Adrenal gland (tissue), 5 donors: ENCODE measurements at regions not wholly inside any gene's neighbourhood (a gene's known extent, or its start where the extent isn't known, plus 50 kb on each side); places are given as distances from the start of the nearest gene placed in this dataset.

Experiments
- CTCF ChIP-seq, 6 experiments: fragments of 450-650 bp in 4 of 6; fragments of 200-600 bp in 2 of 6; sonication (generic) in 1 of 6; IDR thresholded peaks; 1 replicate in 5 of 6; 2 replicates in 1 of 6; pipeline versions ENCODE4 v1.5.1 to v1.8.0; 2016 to 2021; ENCODE audit warnings: antibody characterized with exemption in 6 of 6, mild to moderate bottlenecking in 2 of 6, moderate library complexity in 1 of 6
- POLR2A ChIP-seq, 2 donors: fragments of 450-650 bp; IDR thresholded peaks; one replicate each; pipeline ENCODE4 v1.6.1; 2017; ENCODE audit warnings: antibody characterized with exemption in 2 of 2, mild to moderate bottlenecking in 2 of 2, moderate library complexity in 1 of 2
- donor health status: DM: no; HTN: no; CAD: no.

GRCh38 chr13:58051807-58052375 is 420.3 kb downstream of the PCDH17 start:
- no peak for TF ChIP-seq CTCF (IDR thresholded peaks at IDR 0.05)
- no peak for TF ChIP-seq POLR2A (IDR thresholded peaks at IDR 0.05)
